ENCODE measurements at regions not wholly inside any gene's neighbourhood (a gene's known extent, or its start where the extent isn't known, plus 50 kb on each side); places are given as distances from the start of the nearest gene placed in this dataset.
"Not testable (repeated sequence)": the region's sequence is repeated elsewhere in the genome, so short reads cannot be mapped to it uniquely, and the experiment has no call there.

DNA sequence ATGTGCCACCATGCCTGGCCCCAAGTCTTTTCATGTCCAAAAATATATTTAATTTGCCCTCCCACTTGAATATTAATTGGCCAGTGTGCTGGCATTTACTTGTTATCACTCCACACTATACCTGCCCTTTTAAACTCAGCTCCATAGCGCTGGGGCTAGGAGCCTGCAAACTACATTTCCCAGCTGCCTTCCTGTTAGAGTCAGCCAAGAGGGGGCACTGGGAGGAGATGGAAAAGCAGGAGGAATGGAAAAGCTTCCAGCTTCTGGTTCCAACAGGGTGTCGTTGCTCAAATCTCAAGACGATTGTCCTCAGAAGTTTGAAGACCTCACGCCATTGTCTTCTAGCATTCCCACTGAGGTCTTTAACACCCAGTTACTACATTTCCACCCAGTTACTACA, 315.5 kb downstream of the BCOR start:
- DNase-seq (ENCODE audit: extremely low read depth, low read depth), result no peak
- TF ChIP-seq, protein P1, sequence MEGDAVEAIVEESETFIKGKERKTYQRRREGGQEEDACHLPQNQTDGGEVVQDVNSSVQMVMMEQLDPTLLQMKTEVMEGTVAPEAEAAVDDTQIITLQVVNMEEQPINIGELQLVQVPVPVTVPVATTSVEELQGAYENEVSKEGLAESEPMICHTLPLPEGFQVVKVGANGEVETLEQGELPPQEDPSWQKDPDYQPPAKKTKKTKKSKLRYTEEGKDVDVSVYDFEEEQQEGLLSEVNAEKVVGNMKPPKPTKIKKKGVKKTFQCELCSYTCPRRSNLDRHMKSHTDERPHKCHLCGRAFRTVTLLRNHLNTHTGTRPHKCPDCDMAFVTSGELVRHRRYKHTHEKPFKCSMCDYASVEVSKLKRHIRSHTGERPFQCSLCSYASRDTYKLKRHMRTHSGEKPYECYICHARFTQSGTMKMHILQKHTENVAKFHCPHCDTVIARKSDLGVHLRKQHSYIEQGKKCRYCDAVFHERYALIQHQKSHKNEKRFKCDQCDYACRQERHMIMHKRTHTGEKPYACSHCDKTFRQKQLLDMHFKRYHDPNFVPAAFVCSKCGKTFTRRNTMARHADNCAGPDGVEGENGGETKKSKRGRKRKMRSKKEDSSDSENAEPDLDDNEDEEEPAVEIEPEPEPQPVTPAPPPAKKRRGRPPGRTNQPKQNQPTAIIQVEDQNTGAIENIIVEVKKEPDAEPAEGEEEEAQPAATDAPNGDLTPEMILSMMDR (IDR thresholded peaks at IDR 0.05; ENCODE audit: low read depth, low read length), result no peak

DNA sequence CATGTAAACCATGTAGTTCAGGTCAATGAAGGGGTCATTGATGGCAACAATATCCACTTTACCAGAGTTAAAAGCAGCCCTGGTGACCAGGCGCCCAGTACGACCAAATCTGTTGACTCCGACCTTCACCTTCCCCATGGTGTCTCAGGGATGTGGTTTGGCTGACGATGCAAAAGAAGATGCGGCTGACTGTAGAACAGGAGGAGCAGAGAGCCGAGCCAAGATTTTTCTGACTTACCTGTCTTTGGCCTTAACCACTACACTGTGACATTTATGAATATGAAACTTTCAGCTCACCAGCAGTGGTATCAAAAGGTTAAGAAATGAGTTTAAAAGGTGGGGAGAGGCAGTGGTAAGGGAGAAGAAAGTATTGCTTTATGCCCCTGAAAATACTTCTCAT, 309.8 kb downstream of the BCOR start:
- DNase-seq (ENCODE audit: extremely low read depth, low read depth), result no peak
- TF ChIP-seq, protein P1 (IDR thresholded peaks at IDR 0.05; ENCODE audit: low read depth, low read length), result no peak

DNA sequence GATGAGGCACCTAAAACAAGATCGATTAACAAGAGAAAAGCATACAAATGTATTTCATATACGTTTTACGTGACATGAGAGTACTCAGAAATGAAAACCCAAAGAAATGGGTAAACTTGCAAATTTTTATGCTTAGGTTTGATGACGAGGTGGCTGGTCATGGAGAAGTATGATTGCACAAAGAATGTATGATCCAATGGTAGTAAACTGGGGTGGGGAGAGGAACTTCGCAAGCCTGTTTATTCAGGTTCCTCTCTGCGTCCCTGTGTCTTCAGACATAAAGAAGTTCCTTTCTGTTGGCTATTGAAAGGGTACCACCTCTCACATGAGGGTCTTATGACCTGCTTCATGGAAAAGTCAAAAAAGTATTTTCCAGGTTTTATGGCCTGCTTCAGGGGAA, 309.2 kb downstream of the BCOR start:
- TF ChIP-seq, protein P1 (IDR thresholded peaks at IDR 0.05; ENCODE audit: low read depth, low read length), result no peak

GRCh38 chrX:39791691-39792090, 306.1 kb downstream of the BCOR start:
- TF ChIP-seq, protein P1 (IDR thresholded peaks at IDR 0.05; ENCODE audit: low read depth, low read length), result no peak
- no peak for DNase-seq (ENCODE audit: extremely low read depth, low read depth)

More for the DNA sequence above, 309.2 kb downstream of the BCOR start:
- DNase-seq (ENCODE audit: extremely low read depth, low read depth), result no peak

DNA sequence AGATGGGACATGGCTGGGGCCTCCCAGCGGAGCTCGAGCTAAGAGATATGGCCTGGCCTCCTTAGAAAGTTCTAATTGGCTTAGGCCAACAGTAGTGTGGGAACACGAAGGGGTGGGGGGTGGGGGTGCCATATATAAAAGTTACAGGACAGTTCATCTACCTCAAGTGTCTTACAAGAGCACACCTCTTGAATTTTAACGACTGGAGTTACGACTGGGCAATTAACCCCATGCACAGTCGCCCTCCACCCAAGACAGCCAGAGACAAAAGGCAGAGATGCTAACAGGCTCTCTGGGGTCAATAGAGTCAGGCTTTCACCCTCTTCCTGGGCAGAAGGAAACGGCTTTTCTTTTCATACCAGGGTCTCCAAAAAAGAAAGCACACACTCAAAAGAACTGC, 302.2 kb downstream of the BCOR start:
- no peak for DNase-seq (ENCODE audit: extremely low read depth, low read depth)
- TF ChIP-seq, protein P1 (IDR thresholded peaks at IDR 0.05; ENCODE audit: low read depth, low read length), result no peak

GRCh38 chrX:39796856-39797255, 300.9 kb downstream of the BCOR start:
- TF ChIP-seq, protein P1 (IDR thresholded peaks at IDR 0.05; ENCODE audit: low read depth, low read length), result no peak

GRCh38 chrX:39798488-39798887, 299.3 kb downstream of the BCOR start:
- not testable (repeated sequence) for DNase-seq (ENCODE audit: extremely low read depth, low read depth)

More at GRCh38 chrX:39796856-39797255, 300.9 kb downstream of the BCOR start:
- DNase-seq (ENCODE audit: extremely low read depth, low read depth), result no peak

- no peak for DNase-seq (ENCODE audit: extremely low read depth, low read depth)
- TF ChIP-seq, protein P1 (IDR thresholded peaks at IDR 0.05; ENCODE audit: low read depth, low read length), result no peak
These were observed 295.4 kb downstream of the BCOR start for GRCh38 chrX:39802354-39802753.

All from AG09319 (cell line).